ENCODE measurements at regions not wholly inside any gene's neighbourhood (a gene's known extent, or its start where the extent isn't known, plus 50 kb on each side); places are given as distances from the start of the nearest gene placed in this dataset.

GRCh38 chr3:154540950-154541604 lies 111.1 kb upstream of the GPR149 start:
- H3K9me3 Mint-ChIP-seq: no peaks in the 10 kb centered on the region
- H3K27me3 Mint-ChIP-seq: peaks cover 12% of the 10 kb centered on the region
- no peak overlapping the region for H3K27ac Mint-ChIP-seq
- no peaks in the 10 kb centered on the region for H3K36me3 Mint-ChIP-seq
- DNase-seq: no peak
- H3K4me3 Mint-ChIP-seq: no peak overlapping the region
- no peaks in the 10 kb centered on the region for H3K4me1 Mint-ChIP-seq

GRCh38 chr3:154538566-154539360 lies 108.8 kb upstream of the GPR149 start:
- no peak for DNase-seq
- Mint-ChIP-seq H3K27me3 (peaks cover 16% of the 10 kb centered on the region), H3K36me3 (no peaks in the 10 kb centered on the region), H3K4me3 (no peak overlapping the region), H3K4me1 (no peaks in the 10 kb centered on the region), H3K9me3 (no peaks in the 10 kb centered on the region), H3K27ac (no peak overlapping the region)

- H3K4me1 Mint-ChIP-seq: no peaks in the 10 kb centered on the region
- peaks cover 16% of the 10 kb centered on the region for H3K27me3 Mint-ChIP-seq
- no peak for DNase-seq
- no peaks in the 10 kb centered on the region for H3K36me3 Mint-ChIP-seq
- H3K27ac Mint-ChIP-seq: no peak overlapping the region
- no peak overlapping the region for H3K4me3 Mint-ChIP-seq
- H3K9me3 Mint-ChIP-seq: no peaks in the 10 kb centered on the region
Measured at GRCh38 chr3:154536751-154537150, 106.8 kb upstream of the GPR149 start.

GRCh38 chr3:154522036-154522602 lies 92.1 kb upstream of the GPR149 start:
- H3K4me1 Mint-ChIP-seq: no peaks in the 10 kb centered on the region
- H3K27me3 Mint-ChIP-seq: no peaks in the 10 kb centered on the region
- no peak overlapping the region for H3K27ac Mint-ChIP-seq
- H3K36me3 Mint-ChIP-seq: no peaks in the 10 kb centered on the region
- H3K4me3 Mint-ChIP-seq: no peak overlapping the region
- no peak for DNase-seq
- peaks cover 3% of the 10 kb centered on the region for H3K9me3 Mint-ChIP-seq

GRCh38 chr3:154517404-154517803 lies 87.4 kb upstream of the GPR149 start:
- Mint-ChIP-seq H3K4me1 (no peaks in the 10 kb centered on the region), H3K36me3 (no peaks in the 10 kb centered on the region)
- DNase-seq: no peak

GRCh38 chr3:154515921-154516320 lies 85.9 kb upstream of the GPR149 start:
- no peaks in the 10 kb centered on the region for H3K36me3 Mint-ChIP-seq
- H3K4me3 Mint-ChIP-seq: no peak overlapping the region
- no peaks in the 10 kb centered on the region for H3K4me1 Mint-ChIP-seq
- no peak for DNase-seq
- H3K27me3 Mint-ChIP-seq: no peaks in the 10 kb centered on the region
- H3K27ac Mint-ChIP-seq: no peak overlapping the region
- peaks cover 6% of the 10 kb centered on the region for H3K9me3 Mint-ChIP-seq

More at GRCh38 chr3:154517404-154517803, 87.4 kb upstream of the GPR149 start:
- H3K4me3 Mint-ChIP-seq: no peak overlapping the region
- no peaks in the 10 kb centered on the region for H3K27me3 Mint-ChIP-seq
- H3K9me3 Mint-ChIP-seq: peaks cover 6% of the 10 kb centered on the region
- no peak overlapping the region for H3K27ac Mint-ChIP-seq

GRCh38 chr3:154510780-154511179 lies 80.8 kb upstream of the GPR149 start:
- H3K27ac Mint-ChIP-seq: no peak overlapping the region
- no peak for DNase-seq
- no peaks in the 10 kb centered on the region for H3K36me3 Mint-ChIP-seq
- H3K9me3 Mint-ChIP-seq: peaks cover 4% of the 10 kb centered on the region
- H3K4me3 Mint-ChIP-seq: no peak overlapping the region
- H3K4me1 Mint-ChIP-seq: no peaks in the 10 kb centered on the region
- no peaks in the 10 kb centered on the region for H3K27me3 Mint-ChIP-seq

- Mint-ChIP-seq H3K27ac (no peak overlapping the region), H3K4me1 (no peaks in the 10 kb centered on the region), H3K9me3 (peaks cover 2% of the 10 kb centered on the region), H3K27me3 (no peaks in the 10 kb centered on the region), H3K36me3 (no peaks in the 10 kb centered on the region), H3K4me3 (no peak overlapping the region)
- no peak for DNase-seq
Measured at GRCh38 chr3:154507727-154508126, 77.7 kb upstream of the GPR149 start.

GRCh38 chr3:154496978-154497377 lies 67.0 kb upstream of the GPR149 start:
- H3K27me3 Mint-ChIP-seq: no peaks in the 10 kb centered on the region
- no peaks in the 10 kb centered on the region for H3K9me3 Mint-ChIP-seq
- H3K4me1 Mint-ChIP-seq: no peaks in the 10 kb centered on the region
- no peak overlapping the region for H3K4me3 Mint-ChIP-seq
- DNase-seq: no peak
- no peak overlapping the region for H3K27ac Mint-ChIP-seq
- H3K36me3 Mint-ChIP-seq: no peaks in the 10 kb centered on the region

- no peaks in the 10 kb centered on the region for H3K9me3 Mint-ChIP-seq
- no peaks in the 10 kb centered on the region for H3K27me3 Mint-ChIP-seq
- no peak overlapping the region for H3K27ac Mint-ChIP-seq
- H3K4me1 Mint-ChIP-seq: no peaks in the 10 kb centered on the region
- H3K4me3 Mint-ChIP-seq: no peak overlapping the region
- DNase-seq: no peak
- H3K36me3 Mint-ChIP-seq: no peaks in the 10 kb centered on the region
Measured at GRCh38 chr3:154496540-154496939, 66.5 kb upstream of the GPR149 start.

- Mint-ChIP-seq H3K4me1 (no peaks in the 10 kb centered on the region), H3K27ac (no peak overlapping the region), H3K9me3 (no peaks in the 10 kb centered on the region), H3K4me3 (no peak overlapping the region), H3K27me3 (no peaks in the 10 kb centered on the region), H3K36me3 (no peaks in the 10 kb centered on the region)
- no peak for DNase-seq
Measured at GRCh38 chr3:154486949-154487348, 57.0 kb upstream of the GPR149 start.

- Mint-ChIP-seq H3K4me1 (no peaks in the 10 kb centered on the region), H3K9me3 (no peaks in the 10 kb centered on the region), H3K27ac (no peak overlapping the region), H3K4me3 (no peak overlapping the region), H3K27me3 (no peaks in the 10 kb centered on the region), H3K36me3 (no peaks in the 10 kb centered on the region)
- DNase-seq: no peak
Measured at GRCh38 chr3:154482507-154482906, 52.5 kb upstream of the GPR149 start.

GRCh38 chr3:154480033-154480432 lies 50.0 kb upstream of the GPR149 start:
- Mint-ChIP-seq H3K27me3 (no peaks in the 10 kb centered on the region), H3K36me3 (no peaks in the 10 kb centered on the region), H3K4me3 (no peak overlapping the region), H3K4me1 (no peaks in the 10 kb centered on the region), H3K27ac (no peak overlapping the region), H3K9me3 (no peaks in the 10 kb centered on the region)
- DNase-seq: no peak

All from activated naive CD8-positive, alpha-beta T cell treated with anti-CD3 and anti-CD28 coated beads for 36 hours (primary cell).